Prostate gland (tissue), 2 donors: ENCODE measurements at regions not wholly inside any gene's neighbourhood (a gene's known extent, or its start where the extent isn't known, plus 50 kb on each side); places are given as distances from the start of the nearest gene placed in this dataset.

ENCODE experiments used
- DNase-seq: peaks from one replicate; pipeline ENCODE4 v3.0.0-alpha.2; 2019; ENCODE audit warnings: low spot score
- H3K27ac ChIP-seq, 2 donors: fragments of 200-600 bp; sonication (generic); 2 replicates each; pipeline ENCODE4 v1.5.1; 2017 to 2019
- H3K27me3 ChIP-seq: fragments of 200-600 bp; sonication (generic); replicated peaks from 2 replicates; pipeline ENCODE4 v1.5.1; 2019; ENCODE audit not compliant: insufficient read depth
- H3K36me3 ChIP-seq, 2 donors: fragments of 200-600 bp; sonication (generic); 1 replicate in 1 of 2; 2 replicates in 1 of 2; pipeline versions ENCODE4 v1.5.1 to v1.8.1; 2017 to 2019
- H3K4me1 ChIP-seq: fragments of 200-600 bp; sonication (generic); replicated peaks from 2 replicates; pipeline ENCODE4 v1.5.1; 2019
- H3K4me3 ChIP-seq, 2 donors: fragments of 200-600 bp; sonication (generic); 2 replicates each; pipeline ENCODE4 v1.5.1; 2017 to 2019
- H3K9me3 ChIP-seq: fragments of 200-600 bp; sonication (generic); 2 replicates; pipeline ENCODE4 v1.5.1; 2017
- CTCF ChIP-seq, 4 experiments: fragments of 200-600 bp in 2 of 4; fragments of 450-650 bp in 2 of 4; sonication (generic) in 2 of 4; IDR thresholded peaks; 1 replicate in 3 of 4; 2 replicates in 1 of 4; pipeline ENCODE4 v1.5.1; 2016 to 2019; ENCODE audit warnings: antibody characterized with exemption in 4 of 4, mild to moderate bottlenecking in 2 of 4, moderate library complexity in 2 of 4
- POLR2A ChIP-seq: fragments of 450-650 bp; IDR thresholded peaks from one replicate; pipeline ENCODE4 v1.6.1; 2016; ENCODE audit warnings: antibody characterized with exemption, mild to moderate bottlenecking
- POLR2AphosphoS5 ChIP-seq: sonication (generic); formaldehyde crosslinking; IDR thresholded peaks from one replicate; pipeline ENCODE4 v1.6.1; 2017; ENCODE audit warnings: antibody characterized with exemption
- WGBS: methylation state at CpG from one replicate; pipeline ENCODE4 v1.1.5; 2018; 5-methylcytosine and 5-hydroxymethylcytosine counted together
- intact Hi-C: fragments of 100-400 bp; cut with DNase I; formaldehyde crosslinking; loops from one replicate; pipeline ENCODE4 v1.14.2; 2022

DNA sequence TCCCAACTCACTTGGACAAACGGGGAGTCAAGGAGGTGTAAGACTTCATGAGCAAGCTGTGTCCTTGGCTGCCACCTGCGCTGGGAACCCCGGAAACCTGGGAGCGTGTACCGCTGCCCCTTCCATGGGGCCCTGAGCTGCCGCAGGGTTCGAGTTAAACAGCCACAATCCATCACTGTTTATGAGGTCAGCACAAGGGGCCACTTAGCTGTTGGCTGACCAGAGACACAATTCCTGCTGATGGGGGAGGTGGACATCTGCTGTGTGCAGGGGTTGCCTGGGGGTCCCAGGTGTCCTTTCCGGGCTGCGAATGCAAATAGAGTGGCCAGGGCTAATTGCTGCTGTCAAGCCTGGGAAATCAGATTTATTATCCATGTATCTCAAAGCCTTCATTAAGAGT, 549.3 kb downstream of the BRD1 start:
- WGBS: 11% methylated on average over 9 of the region's 9 CpGs
- H3K9me3 ChIP-seq: no peaks in the 10 kb centered on the region
- no peaks in the 10 kb centered on the region for H3K4me1 ChIP-seq
- TF ChIP-seq CTCF (IDR thresholded peaks at IDR 0.05) (no peak), POLR2A (no peak), POLR2AphosphoS5 (no peak)
- no peak for DNase-seq
- H3K4me3 ChIP-seq: no peak overlapping the region
- no peaks in the 10 kb centered on the region for H3K36me3 ChIP-seq
- H3K27me3 ChIP-seq: peaks cover 4% of the 10 kb centered on the region
- no peak overlapping the region for H3K27ac ChIP-seq
- intact Hi-C loops: no loop called here

GRCh38 chr22:49276567-49276966, 551.1 kb downstream of the BRD1 start:
- WGBS: 72% methylated on average over 7 of the region's 10 CpGs
- H3K9me3 ChIP-seq: no peaks in the 10 kb centered on the region
- H3K27ac ChIP-seq: no peak overlapping the region
- DNase-seq: no peak
- intact Hi-C loops: no loop called here
- H3K4me3 ChIP-seq: no peak overlapping the region
- H3K27me3 ChIP-seq: peaks cover 3% of the 10 kb centered on the region
- no peaks in the 10 kb centered on the region for H3K36me3 ChIP-seq
- TF ChIP-seq POLR2A (no peak), CTCF (IDR thresholded peaks at IDR 0.05) (no peak), POLR2AphosphoS5 (no peak)
- no peaks in the 10 kb centered on the region for H3K4me1 ChIP-seq

DNA sequence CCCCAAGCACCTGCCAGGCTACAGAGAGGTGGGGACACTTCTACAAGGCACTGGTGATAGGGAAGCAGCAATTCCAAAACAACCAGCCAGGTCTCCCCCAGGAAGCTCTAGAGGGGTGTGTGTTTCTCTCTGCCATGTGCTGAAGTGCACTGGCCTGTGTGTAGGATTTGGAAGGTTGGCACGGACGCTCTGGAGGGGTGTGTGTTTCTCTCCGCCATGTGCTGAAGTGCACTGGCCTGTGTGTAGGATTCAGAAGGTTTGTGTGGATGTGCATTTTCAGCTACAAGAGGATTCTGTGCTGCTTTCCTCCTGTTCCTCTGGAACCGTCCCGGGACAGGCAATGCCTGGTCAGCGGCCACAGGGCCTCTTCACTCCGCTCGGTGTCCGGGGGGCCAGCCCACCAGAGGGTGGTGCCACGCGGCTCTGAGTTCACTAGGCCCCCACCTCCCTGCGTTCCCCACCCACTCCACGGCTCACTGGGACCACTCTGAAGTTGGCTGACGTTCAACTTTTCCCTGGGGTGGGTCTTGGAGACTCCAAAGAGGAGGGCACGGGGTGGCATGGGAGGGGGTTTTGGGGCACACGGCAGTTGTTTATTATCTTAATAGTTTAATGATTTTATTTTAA, 552.8 kb downstream of the BRD1 start:
- no peak overlapping the region for H3K4me3 ChIP-seq
- no peak overlapping the region for H3K27ac ChIP-seq
- DNase-seq: no peak
- no peaks in the 10 kb centered on the region for H3K9me3 ChIP-seq
- H3K4me1 ChIP-seq: no peaks in the 10 kb centered on the region
- intact Hi-C loops: no loop called here
- TF ChIP-seq CTCF (IDR thresholded peaks at IDR 0.05) (no peak), POLR2AphosphoS5 (no peak), POLR2A (no peak)
- WGBS: 85% methylated on average over 15 of the region's 16 CpGs
- H3K27me3 ChIP-seq: peaks cover 6% of the 10 kb centered on the region
- no peaks in the 10 kb centered on the region for H3K36me3 ChIP-seq

DNA sequence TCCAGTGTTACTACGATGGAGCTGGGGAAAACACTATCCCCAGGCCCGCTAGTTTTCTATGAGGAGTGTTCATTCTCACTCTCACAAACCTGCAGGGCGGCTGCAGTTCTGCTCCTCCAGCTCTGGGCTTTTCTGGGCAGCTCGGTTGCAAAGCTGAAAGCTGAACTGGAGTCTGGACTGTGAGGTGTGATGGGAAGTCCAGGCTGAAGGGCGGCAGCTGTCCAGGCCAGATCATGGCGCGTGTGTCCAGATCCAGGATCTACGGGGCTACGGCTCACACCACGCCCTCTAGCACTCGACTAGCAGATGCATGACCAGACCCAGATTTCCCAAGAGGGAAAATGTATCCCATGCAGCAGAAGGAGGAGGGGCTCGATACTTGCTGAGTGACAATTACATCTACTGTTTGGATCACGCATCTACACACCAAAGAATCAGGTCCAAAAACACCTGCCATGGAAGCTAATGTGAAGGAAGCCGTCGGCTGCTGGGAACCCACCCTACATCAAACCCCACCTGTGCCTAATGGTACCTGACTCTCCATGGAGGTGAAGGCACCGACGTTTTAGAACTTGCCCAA, 555.0 kb downstream of the BRD1 start:
- no peak for TF ChIP-seq CTCF (IDR thresholded peaks at IDR 0.05)
- TF ChIP-seq POLR2A: no peak
- TF ChIP-seq POLR2AphosphoS5: no peak
- Histone ChIP-seq H3K9me3 (no peaks in the 10 kb centered on the region), H3K4me1 (no peaks in the 10 kb centered on the region), H3K27me3 (peaks cover 16% of the 10 kb centered on the region), H3K36me3 (no peaks in the 10 kb centered on the region), H3K4me3 (no peak overlapping the region), H3K27ac (no peak overlapping the region)
- 85% methylated on average over 17 of the region's 17 CpGs for WGBS
- no peak for DNase-seq
- intact Hi-C loops: no loop called here

- H3K4me1 ChIP-seq: no peaks in the 10 kb centered on the region
- intact Hi-C loops: no loop called here
- no peak overlapping the region for H3K27ac ChIP-seq
- H3K9me3 ChIP-seq: no peaks in the 10 kb centered on the region
- DNase-seq: no peak
- H3K36me3 ChIP-seq: no peaks in the 10 kb centered on the region
- H3K4me3 ChIP-seq: no peak overlapping the region
- 64% methylated on average over 5 of the region's 5 CpGs for WGBS
- TF ChIP-seq POLR2A: no peak
- peaks cover 18% of the 10 kb centered on the region for H3K27me3 ChIP-seq
Observed at GRCh38 chr22:49271831-49272230, 555.8 kb downstream of the BRD1 start.
